Natural killer cell (primary cell): ENCODE measurements at regions not wholly inside any gene's neighbourhood (a gene's known extent, or its start where the extent isn't known, plus 50 kb on each side); places are given as distances from the start of the nearest gene placed in this dataset.

Source experiments
- ATAC-seq, 3 donors: fragments of 150-1000 bp in 2 of 3; fragments of 200-7000 bp in 1 of 3; cut with Tn5 transposase; 1 replicate in 1 of 3; 2 replicates in 2 of 3; pipeline ENCODE4 v1.10.0; 2021; ENCODE audit warnings: mild to moderate bottlenecking in 2 of 3, moderate library complexity in 2 of 3
- DNase-seq, 2 donors: peaks; one replicate each; pipeline versions ENCODE4 v3.0.0 to v3.0.0-alpha.2; 2013 to 2021; ENCODE audit warnings: mixed read lengths in 1 of 2
- H3K27ac ChIP-seq: one replicate; pipeline ENCODE4 v1.5.1; 2013; ENCODE audit warnings: mild to moderate bottlenecking, low read length
- H3K27me3 ChIP-seq: one replicate; pipeline ENCODE4 v1.6.1; 2013; ENCODE audit warnings: low read length; ENCODE audit not compliant: control insufficient read depth, insufficient read depth
- H3K36me3 ChIP-seq: one replicate; pipeline ENCODE4 v1.6.1; 2013; ENCODE audit warnings: low read length; ENCODE audit not compliant: control insufficient read depth, insufficient read depth
- H3K4me1 ChIP-seq: one replicate; pipeline ENCODE4 v1.6.1; 2013; ENCODE audit warnings: low read length; ENCODE audit not compliant: control insufficient read depth, insufficient read depth
- H3K4me3 ChIP-seq: one replicate; pipeline ENCODE4 v1.5.1; 2013; ENCODE audit warnings: low read length
- H3K9me3 ChIP-seq: one replicate; pipeline ENCODE4 v1.6.1; 2013; ENCODE audit warnings: low read length; ENCODE audit not compliant: control insufficient read depth, insufficient read depth
- H3K27ac Mint-ChIP-seq, 2 donors: one replicate each; pipeline ENCODE4 v1.8.0; 2022; ENCODE audit warnings: mild to moderate bottlenecking in 2 of 2, mixed read lengths in 2 of 2, moderate library complexity in 1 of 2
- H3K27me3 Mint-ChIP-seq, 2 donors: one replicate each; pipeline ENCODE4 v1.8.0; 2022; ENCODE audit warnings: low read depth in 2 of 2, mixed read lengths in 2 of 2
- H3K36me3 Mint-ChIP-seq: one replicate; pipeline ENCODE4 v1.8.0; 2022; ENCODE audit warnings: mixed read lengths
- H3K4me1 Mint-ChIP-seq, 2 donors: one replicate each; pipeline ENCODE4 v1.8.0; 2022; ENCODE audit warnings: mixed read lengths in 2 of 2
- H3K4me3 Mint-ChIP-seq: one replicate; pipeline ENCODE4 v1.8.0; 2022; ENCODE audit warnings: mild to moderate bottlenecking, moderate library complexity, mixed read lengths
- H3K9me3 Mint-ChIP-seq, 2 donors: one replicate each; pipeline ENCODE4 v1.8.0; 2022; ENCODE audit warnings: mixed read lengths in 2 of 2
- CTCF ChIP-seq: fragments of 200-600 bp; IDR thresholded peaks from one replicate; pipeline ENCODE4 v1.8.0; 2022; ENCODE audit warnings: antibody characterized with exemption
- WGBS: methylation state at CpG from one replicate; pipeline ENCODE4 v1.1.7; 2013; ENCODE audit warnings: missing lambda C conversion rate; ENCODE audit not compliant: insufficient coverage; 5-methylcytosine and 5-hydroxymethylcytosine counted together
- intact Hi-C: fragments of 100-400 bp; cut with micrococcal nuclease; formaldehyde crosslinking; loops from one replicate; pipeline ENCODE4 v1.14.2; 2022

DNA sequence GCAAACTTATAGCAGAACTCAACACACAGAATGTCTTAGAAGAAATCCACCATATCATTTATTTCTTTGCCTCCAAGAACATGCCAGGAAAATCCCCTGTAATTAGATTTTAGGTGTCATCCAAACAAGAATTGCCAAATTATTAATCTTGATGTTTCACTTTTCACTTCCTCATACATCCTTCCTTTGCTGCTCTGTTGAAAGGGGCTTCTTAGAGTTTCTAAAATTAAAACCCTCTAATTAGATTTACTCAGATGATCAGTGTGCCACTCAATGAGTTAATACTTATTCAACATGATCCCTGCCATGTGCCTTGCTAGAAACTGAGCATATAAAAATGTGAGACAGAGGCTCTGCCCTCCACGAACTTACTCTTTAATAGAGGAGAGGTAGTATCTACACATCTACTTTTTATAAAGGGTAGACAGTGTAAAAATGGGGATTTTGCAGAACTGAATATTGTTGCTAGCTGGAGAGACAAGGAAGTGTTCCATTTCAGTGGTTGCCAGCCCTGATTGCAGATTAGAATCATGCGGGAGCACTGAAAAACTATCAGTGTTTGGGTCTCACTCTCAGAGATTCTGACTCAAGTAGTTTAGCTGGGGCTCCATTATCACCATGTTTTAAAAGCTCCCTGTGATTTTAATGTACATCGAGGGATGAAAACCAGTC lies 498.4 kb downstream of the TLE4 start:
- ATAC-seq, result no peak
- intact Hi-C loops, result no loop called here

GRCh38 chr9:80066931-80067330 lies 495.2 kb downstream of the TLE4 start:
- Mint-ChIP-seq H3K4me1 (no peaks in the 10 kb centered on the region), H3K9me3 (peaks cover 0 to 3% of the 10 kb centered on the region in 2 donors), H3K27me3 (peaks cover 0 to 8% of the 10 kb centered on the region in 2 donors), H3K36me3 (no peaks in the 10 kb centered on the region), H3K4me3 (no peak overlapping the region), H3K27ac (no peak overlapping the region)
- Histone ChIP-seq H3K27me3 (no peaks in the 10 kb centered on the region), H3K4me3 (no peak overlapping the region), H3K36me3 (no peaks in the 10 kb centered on the region), H3K9me3 (no peaks in the 10 kb centered on the region), H3K27ac (no peak overlapping the region), H3K4me1 (no peaks in the 10 kb centered on the region)
- WGBS, result 85% methylated on average over 4 of the region's 5 CpGs
- ATAC-seq (no peak), DNase-seq (no peak)
- TF ChIP-seq CTCF, result no peak
- intact Hi-C loops, result no loop called here

More for the DNA sequence above, 498.4 kb downstream of the TLE4 start:
- Mint-ChIP-seq H3K4me3 (no peak overlapping the region), H3K9me3 (peaks cover 0 to 3% of the 10 kb centered on the region in 2 donors), H3K27me3 (peaks cover 0 to 8% of the 10 kb centered on the region in 2 donors), H3K4me1 (no peaks in the 10 kb centered on the region), H3K27ac (no peak overlapping the region), H3K36me3 (no peaks in the 10 kb centered on the region)
- DNase-seq, result no peak
- no peaks in the 10 kb centered on the region for H3K9me3 ChIP-seq
- no peak overlapping the region for H3K4me3 ChIP-seq
- H3K4me1 ChIP-seq, result no peaks in the 10 kb centered on the region
- no peaks in the 10 kb centered on the region for H3K36me3 ChIP-seq
- WGBS, result 68% methylated on average over 1 of the region's 3 CpGs
- H3K27ac ChIP-seq, result no peak overlapping the region
- no peak for TF ChIP-seq CTCF
- H3K27me3 ChIP-seq, result no peaks in the 10 kb centered on the region

GRCh38 chr9:80062567-80062966 lies 490.8 kb downstream of the TLE4 start:
- no peak for TF ChIP-seq CTCF
- Histone ChIP-seq H3K4me3 (no peak overlapping the region), H3K36me3 (no peaks in the 10 kb centered on the region), H3K27me3 (no peaks in the 10 kb centered on the region), H3K27ac (no peak overlapping the region), H3K9me3 (no peaks in the 10 kb centered on the region), H3K4me1 (no peaks in the 10 kb centered on the region)
- no peaks in the 10 kb centered on the region for H3K27me3 Mint-ChIP-seq
- 87% methylated on average over 3 of the region's 4 CpGs for WGBS
- H3K4me1 Mint-ChIP-seq, result no peaks in the 10 kb centered on the region
- H3K27ac Mint-ChIP-seq, result no peak overlapping the region
- H3K9me3 Mint-ChIP-seq, result no peaks in the 10 kb centered on the region
- no peak overlapping the region for H3K4me3 Mint-ChIP-seq
- ATAC-seq, result no peak
- H3K36me3 Mint-ChIP-seq, result no peaks in the 10 kb centered on the region
- no peak for DNase-seq
- intact Hi-C loops, result no loop called here

- DNase-seq (no peak), ATAC-seq (no peak)
- Mint-ChIP-seq H3K27me3 (no peaks in the 10 kb centered on the region), H3K9me3 (peaks cover 2 to 3% of the 10 kb centered on the region in 2 donors), H3K4me3 (no peak overlapping the region), H3K4me1 (no peaks in the 10 kb centered on the region), H3K27ac (no peak overlapping the region), H3K36me3 (no peaks in the 10 kb centered on the region)
- no peaks in the 10 kb centered on the region for H3K9me3 ChIP-seq
- 81% methylated on average over 2 of the region's 2 CpGs for WGBS
- no peak overlapping the region for H3K27ac ChIP-seq
- H3K4me3 ChIP-seq, result no peak overlapping the region
- no peaks in the 10 kb centered on the region for H3K27me3 ChIP-seq
- H3K4me1 ChIP-seq, result no peaks in the 10 kb centered on the region
- no peaks in the 10 kb centered on the region for H3K36me3 ChIP-seq
- TF ChIP-seq CTCF, result no peak
- intact Hi-C loops, result no loop called here
Measured at GRCh38 chr9:80061940-80062339, 490.2 kb downstream of the TLE4 start.
